ENCODE measurements at regions not wholly inside any gene's neighbourhood (a gene's known extent, or its start where the extent isn't known, plus 50 kb on each side); places are given as distances from the start of the nearest gene placed in this dataset.

DNA sequence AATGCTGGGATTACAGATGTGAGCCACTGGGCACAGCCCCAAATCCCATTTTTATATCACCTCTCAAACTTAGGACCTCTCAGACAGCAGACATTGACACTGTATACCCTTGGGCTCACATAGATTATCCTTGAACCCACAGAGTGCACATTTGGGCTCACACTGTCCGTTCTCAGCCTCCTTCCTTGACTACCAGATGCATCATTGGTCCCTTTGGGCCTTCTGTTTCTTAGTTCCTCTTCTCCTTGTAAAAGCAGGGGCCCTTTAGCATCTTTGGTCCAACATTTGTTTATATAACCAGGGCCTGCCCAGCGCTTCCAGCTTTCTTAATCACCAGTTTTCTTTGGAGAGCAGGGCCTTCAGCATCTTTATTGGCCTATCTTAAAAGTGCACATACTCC is 126.2 kb downstream of the SEC61B start:
- TF ChIP-seq, protein P1, sequence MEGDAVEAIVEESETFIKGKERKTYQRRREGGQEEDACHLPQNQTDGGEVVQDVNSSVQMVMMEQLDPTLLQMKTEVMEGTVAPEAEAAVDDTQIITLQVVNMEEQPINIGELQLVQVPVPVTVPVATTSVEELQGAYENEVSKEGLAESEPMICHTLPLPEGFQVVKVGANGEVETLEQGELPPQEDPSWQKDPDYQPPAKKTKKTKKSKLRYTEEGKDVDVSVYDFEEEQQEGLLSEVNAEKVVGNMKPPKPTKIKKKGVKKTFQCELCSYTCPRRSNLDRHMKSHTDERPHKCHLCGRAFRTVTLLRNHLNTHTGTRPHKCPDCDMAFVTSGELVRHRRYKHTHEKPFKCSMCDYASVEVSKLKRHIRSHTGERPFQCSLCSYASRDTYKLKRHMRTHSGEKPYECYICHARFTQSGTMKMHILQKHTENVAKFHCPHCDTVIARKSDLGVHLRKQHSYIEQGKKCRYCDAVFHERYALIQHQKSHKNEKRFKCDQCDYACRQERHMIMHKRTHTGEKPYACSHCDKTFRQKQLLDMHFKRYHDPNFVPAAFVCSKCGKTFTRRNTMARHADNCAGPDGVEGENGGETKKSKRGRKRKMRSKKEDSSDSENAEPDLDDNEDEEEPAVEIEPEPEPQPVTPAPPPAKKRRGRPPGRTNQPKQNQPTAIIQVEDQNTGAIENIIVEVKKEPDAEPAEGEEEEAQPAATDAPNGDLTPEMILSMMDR (conservative IDR thresholded peaks at IDR 0.05; ENCODE audit: low read depth, low read length) = no peak
- TF ChIP-seq EZH2 (IDR thresholded peaks at IDR 0.05; ENCODE audit: low read length, unreplicated experiment) (no peak), EZH2phosphoT487 (IDR thresholded peaks at IDR 0.05; ENCODE audit: borderline replicate concordance, low read length) (no peak)

All from PC-3 (cell line).